ENCODE measurements at regions not wholly inside any gene's neighbourhood (a gene's known extent, or its start where the extent isn't known, plus 50 kb on each side); places are given as distances from the start of the nearest gene placed in this dataset.

- TF ChIP-seq CTCF (IDR thresholded peaks at IDR 0.05; ENCODE audit: insufficient read depth, low read depth, low read length) (no peak), EZH2 (IDR thresholded peaks at IDR 0.05; ENCODE audit: insufficient read depth, low read length) (no peak)
Observed at GRCh38 chr1:222136869-222137268, 395.0 kb upstream of the DUSP10 start.
